ENCODE measurements at regions not wholly inside any gene's neighbourhood (a gene's known extent, or its start where the extent isn't known, plus 50 kb on each side); places are given as distances from the start of the nearest gene placed in this dataset.
A peak's percentile ranks its signal among the peaks of the same experiment; 100 is the strongest.

DNA sequence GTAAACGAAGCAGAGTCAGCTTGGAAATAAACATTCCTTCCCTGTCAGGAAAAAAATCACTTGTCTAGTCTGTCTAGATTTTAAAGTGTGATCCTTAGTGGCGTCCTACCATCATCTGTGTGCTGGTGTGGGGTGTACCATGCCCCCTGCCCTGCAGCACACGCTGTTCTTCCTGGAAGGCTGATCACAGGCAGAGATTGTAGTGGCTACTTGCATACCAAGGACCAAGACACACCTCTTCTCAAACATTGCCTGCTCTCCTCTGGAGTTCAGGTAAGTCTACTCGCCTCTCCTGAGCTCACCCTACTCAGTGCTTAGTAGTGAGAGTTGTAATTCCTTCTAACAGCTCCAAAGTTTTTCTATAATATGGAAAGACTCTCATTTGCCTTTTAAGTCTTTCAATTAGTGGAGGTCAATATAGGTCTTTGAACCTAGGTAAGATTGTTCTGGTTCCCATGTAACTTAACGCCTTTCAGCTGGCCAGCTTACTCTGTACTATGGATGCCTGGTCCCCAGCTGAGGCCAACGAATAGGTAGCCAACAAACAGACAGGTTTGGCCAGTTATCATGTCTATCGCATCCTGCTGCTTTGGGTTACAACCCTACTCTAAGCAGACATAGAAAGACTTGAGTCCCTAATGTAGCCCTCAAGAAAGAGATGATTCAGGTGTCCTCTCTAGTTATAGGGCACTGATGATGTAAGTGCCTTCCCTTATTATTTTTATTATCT lies 55.4 kb downstream of the XCL1 start:
- no peak overlapping the region for H3K4me3 Mint-ChIP-seq (ENCODE audit: unreplicated experiment)
- no peak overlapping the region for H3K27ac Mint-ChIP-seq (ENCODE audit: unreplicated experiment)
- H3K9me3 Mint-ChIP-seq (ENCODE audit: low read depth) = peaks cover under 1% of the 10 kb centered on the region
- H3K27me3 Mint-ChIP-seq (ENCODE audit: low read depth) = no peaks in the 10 kb centered on the region
- TF ChIP-seq, protein P1, sequence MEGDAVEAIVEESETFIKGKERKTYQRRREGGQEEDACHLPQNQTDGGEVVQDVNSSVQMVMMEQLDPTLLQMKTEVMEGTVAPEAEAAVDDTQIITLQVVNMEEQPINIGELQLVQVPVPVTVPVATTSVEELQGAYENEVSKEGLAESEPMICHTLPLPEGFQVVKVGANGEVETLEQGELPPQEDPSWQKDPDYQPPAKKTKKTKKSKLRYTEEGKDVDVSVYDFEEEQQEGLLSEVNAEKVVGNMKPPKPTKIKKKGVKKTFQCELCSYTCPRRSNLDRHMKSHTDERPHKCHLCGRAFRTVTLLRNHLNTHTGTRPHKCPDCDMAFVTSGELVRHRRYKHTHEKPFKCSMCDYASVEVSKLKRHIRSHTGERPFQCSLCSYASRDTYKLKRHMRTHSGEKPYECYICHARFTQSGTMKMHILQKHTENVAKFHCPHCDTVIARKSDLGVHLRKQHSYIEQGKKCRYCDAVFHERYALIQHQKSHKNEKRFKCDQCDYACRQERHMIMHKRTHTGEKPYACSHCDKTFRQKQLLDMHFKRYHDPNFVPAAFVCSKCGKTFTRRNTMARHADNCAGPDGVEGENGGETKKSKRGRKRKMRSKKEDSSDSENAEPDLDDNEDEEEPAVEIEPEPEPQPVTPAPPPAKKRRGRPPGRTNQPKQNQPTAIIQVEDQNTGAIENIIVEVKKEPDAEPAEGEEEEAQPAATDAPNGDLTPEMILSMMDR (IDR thresholded peaks at IDR 0.05) = no peak
- DNase-seq (ENCODE audit: low spot score) = no peak
- peaks cover 3% of the 10 kb centered on the region for H3K36me3 Mint-ChIP-seq (ENCODE audit: low read depth)
- peaks cover 34% of the 10 kb centered on the region for H3K4me1 Mint-ChIP-seq (ENCODE audit: low read depth)

DNA sequence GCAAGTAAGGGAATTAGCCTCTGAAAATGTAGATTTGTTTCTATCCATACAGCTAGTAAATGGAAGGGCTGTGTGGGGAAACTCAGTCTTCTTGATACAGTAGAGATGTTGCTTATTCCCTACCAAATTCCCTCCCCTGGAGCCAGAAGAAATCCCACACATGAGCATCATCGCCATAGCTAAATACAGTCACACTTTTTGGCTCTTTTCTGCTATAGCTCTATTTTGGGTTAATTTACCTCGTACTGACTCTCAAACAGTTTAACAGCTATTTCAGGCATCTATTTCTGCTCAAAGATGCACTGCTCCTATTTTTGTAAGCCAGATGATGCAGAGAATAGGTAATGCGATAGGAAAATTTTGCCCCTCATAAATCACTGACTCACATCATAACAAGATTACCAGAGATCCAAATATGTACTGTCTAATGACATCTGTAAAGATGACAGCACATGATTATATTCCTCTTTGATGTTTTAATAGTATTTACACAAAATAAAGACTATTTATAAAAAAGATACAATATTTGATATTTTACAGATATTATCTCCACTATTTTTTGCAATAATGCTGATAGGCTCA lies 58.6 kb downstream of the XCL1 start:
- Mint-ChIP-seq H3K4me3 (ENCODE audit: unreplicated experiment) (no peak overlapping the region), H3K27me3 (ENCODE audit: low read depth) (no peaks in the 10 kb centered on the region), H3K36me3 (ENCODE audit: low read depth) (peaks cover 1% of the 10 kb centered on the region), H3K9me3 (ENCODE audit: low read depth) (peaks cover 11% of the 10 kb centered on the region), H3K27ac (ENCODE audit: unreplicated experiment) (no peak overlapping the region), H3K4me1 (ENCODE audit: low read depth) (peaks cover 37% of the 10 kb centered on the region)
- no peak for DNase-seq (ENCODE audit: low spot score)
- TF ChIP-seq, protein P1 (IDR thresholded peaks at IDR 0.05) = no peak

DNA sequence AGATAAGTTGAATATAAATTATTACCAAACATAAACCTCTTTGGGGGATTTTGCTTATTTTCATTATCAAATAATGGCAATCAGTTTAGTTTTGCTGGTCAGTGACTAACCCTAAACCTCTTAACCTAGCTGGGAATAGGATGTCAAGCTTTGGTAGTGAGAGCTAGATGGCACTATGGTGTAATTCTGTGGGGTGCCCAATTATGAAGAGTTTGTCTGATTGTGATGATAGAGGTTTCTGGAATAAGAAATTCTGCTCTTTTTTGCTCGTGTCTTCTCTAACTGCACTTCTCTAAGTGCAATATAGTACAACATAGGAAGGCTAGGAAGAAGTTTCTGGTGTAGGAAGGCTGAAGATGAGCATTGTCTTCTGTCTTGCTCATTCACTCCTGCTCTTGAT lies 59.8 kb downstream of the XCL1 start:
- Mint-ChIP-seq H3K4me1 (ENCODE audit: low read depth) (peaks cover 45% of the 10 kb centered on the region), H3K27me3 (ENCODE audit: low read depth) (no peaks in the 10 kb centered on the region), H3K36me3 (ENCODE audit: low read depth) (peaks cover 1% of the 10 kb centered on the region), H3K9me3 (ENCODE audit: low read depth) (peaks cover 11% of the 10 kb centered on the region), H3K4me3 (ENCODE audit: unreplicated experiment) (no peak overlapping the region), H3K27ac (ENCODE audit: unreplicated experiment) (peak overlapping the region; percentile 98)
- TF ChIP-seq, protein P1 (IDR thresholded peaks at IDR 0.05) = peak; percentile 69
- no peak for DNase-seq (ENCODE audit: low spot score)

DNA sequence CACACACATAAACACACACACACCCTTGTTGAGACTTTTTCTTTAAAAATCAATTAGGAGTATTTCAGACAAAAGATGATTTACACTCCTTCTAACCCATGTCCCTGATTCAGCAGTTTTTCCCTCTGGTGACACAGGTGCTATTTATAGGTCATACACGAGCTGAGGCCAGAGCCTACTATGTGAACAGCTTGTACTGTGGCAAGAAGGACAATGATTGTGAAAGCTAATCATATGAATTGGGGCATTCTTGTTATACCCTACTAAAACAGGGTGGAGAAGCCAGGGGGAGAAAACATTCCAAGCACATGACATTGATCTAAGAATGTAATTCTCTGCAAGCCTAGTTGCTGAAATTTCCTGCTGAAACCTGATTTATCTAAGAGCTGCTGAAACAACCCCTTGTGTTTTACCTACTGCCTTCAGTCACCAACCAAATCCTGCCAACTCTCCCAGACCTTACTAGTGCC lies 60.3 kb downstream of the XCL1 start:
- Mint-ChIP-seq H3K27me3 (ENCODE audit: low read depth) (no peaks in the 10 kb centered on the region), H3K9me3 (ENCODE audit: low read depth) (peaks cover 11% of the 10 kb centered on the region), H3K36me3 (ENCODE audit: low read depth) (peaks cover 1% of the 10 kb centered on the region), H3K4me3 (ENCODE audit: unreplicated experiment) (no peak overlapping the region), H3K27ac (ENCODE audit: unreplicated experiment) (peak overlapping the region; percentile 98), H3K4me1 (ENCODE audit: low read depth) (peaks cover 50% of the 10 kb centered on the region)
- TF ChIP-seq, protein P1 (IDR thresholded peaks at IDR 0.05) = no peak
- no peak for DNase-seq (ENCODE audit: low spot score)

DNA sequence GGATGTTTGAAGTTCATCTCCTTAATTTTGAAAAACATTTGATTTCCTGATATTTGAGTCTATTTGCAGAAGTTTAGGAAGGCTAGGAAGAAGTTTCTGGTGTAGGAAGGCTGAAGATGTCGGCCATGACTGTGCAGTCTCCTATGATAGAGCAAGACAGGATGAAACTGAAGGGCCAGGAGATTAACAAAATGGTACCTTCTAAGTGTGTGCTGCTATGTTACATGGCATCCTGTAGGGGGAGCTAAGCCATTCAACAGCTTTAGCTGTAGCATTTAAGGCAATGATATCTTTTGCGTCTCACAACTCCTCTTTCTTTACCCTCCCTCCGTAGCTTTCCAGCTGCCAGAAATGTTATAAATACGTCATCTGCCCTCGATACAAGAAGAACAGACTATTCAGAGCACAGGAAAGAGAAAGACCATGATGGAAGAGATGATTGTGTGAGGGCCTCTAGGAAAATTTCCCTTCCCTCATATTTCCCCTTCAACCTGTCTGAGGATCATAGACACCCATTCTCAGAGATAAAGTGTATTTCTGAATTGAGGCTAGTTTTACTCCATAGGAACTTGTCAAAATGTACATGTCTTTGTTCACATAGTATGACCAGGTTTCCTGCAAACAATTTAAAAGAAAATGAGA lies 61.1 kb downstream of the XCL1 start:
- DNase-seq (ENCODE audit: low spot score) = no peak
- Mint-ChIP-seq H3K36me3 (ENCODE audit: low read depth) (peaks cover 1% of the 10 kb centered on the region), H3K27me3 (ENCODE audit: low read depth) (no peaks in the 10 kb centered on the region), H3K4me1 (ENCODE audit: low read depth) (peaks cover 53% of the 10 kb centered on the region), H3K9me3 (ENCODE audit: low read depth) (peaks cover 12% of the 10 kb centered on the region), H3K27ac (ENCODE audit: unreplicated experiment) (peak overlapping the region; percentile 98), H3K4me3 (ENCODE audit: unreplicated experiment) (no peak overlapping the region)
- TF ChIP-seq, protein P1 (IDR thresholded peaks at IDR 0.05) = peak; percentile 77

Measured in chondrocyte (in vitro differentiated cells).